Body of pancreas (tissue), 4 donors: ENCODE measurements at regions not wholly inside any gene's neighbourhood (a gene's known extent, or its start where the extent isn't known, plus 50 kb on each side); places are given as distances from the start of the nearest gene placed in this dataset.
A peak's percentile ranks its signal among the peaks of the same experiment; 100 is the strongest.

Experiments
- ATAC-seq: fragments of 150-250 bp; one replicate; pipeline ENCODE4 v1.9.1; 2016
- DNase-seq, 4 donors: peaks; one replicate each; pipeline ENCODE4 v3.0.0-alpha.2; 2019
- H3K27ac ChIP-seq, 4 donors: fragments of 200-600 bp; sonication (generic); 1 replicate in 3 of 4; 2 replicates in 1 of 4; pipeline versions ENCODE4 v1.5.1 to v1.6.1; 2016 to 2019; ENCODE audit warnings: mild to moderate bottlenecking in 1 of 4, mixed read lengths in 1 of 4, moderate library complexity in 1 of 4
- H3K27me3 ChIP-seq, 2 donors: fragments of 200-600 bp; sonication (generic); one replicate each; pipeline ENCODE4 v1.6.0; 2016; ENCODE audit warnings: mild to moderate bottlenecking in 1 of 2
- H3K36me3 ChIP-seq, 2 donors: fragments of 200-600 bp; sonication (generic); replicated peaks in 1 of 2; 2 replicates each; pipeline ENCODE4 v1.5.1; 2016; ENCODE audit warnings: low read depth in 2 of 2; ENCODE audit not compliant: insufficient read depth in 1 of 2
- H3K4me1 ChIP-seq: fragments of 200-600 bp; sonication (generic); one replicate; pipeline ENCODE4 v1.6.0; 2016
- H3K4me3 ChIP-seq, 2 donors: fragments of 200-600 bp; sonication (generic); 1 replicate in 1 of 2; 2 replicates in 1 of 2; pipeline ENCODE4 v1.5.1; 2016 to 2019
- H3K9me3 ChIP-seq, 3 donors: fragments of 200-600 bp; sonication (generic); 1 replicate in 2 of 3; 2 replicates in 1 of 3; pipeline ENCODE4 v1.5.1; 2016
- CTCF ChIP-seq, 7 experiments: fragments of 450-650 bp in 4 of 7; fragments of 200-600 bp in 3 of 7; sonication (generic) in 3 of 7; IDR thresholded peaks; one replicate each; pipeline ENCODE4 v1.5.1; 2016 to 2019; ENCODE audit warnings: antibody characterized with exemption in 7 of 7
- POLR2A ChIP-seq, 3 donors: fragments of 450-650 bp; IDR thresholded peaks; one replicate each; pipeline ENCODE4 v1.6.1; 2016; ENCODE audit warnings: antibody characterized with exemption in 3 of 3, mild to moderate bottlenecking in 2 of 3
- WGBS, 2 donors: methylation state at CpG; one replicate each; pipeline ENCODE4 v1.1.5; 2017; 5-methylcytosine and 5-hydroxymethylcytosine counted together
- intact Hi-C: fragments of 100-400 bp; cut with DNase I; formaldehyde crosslinking; loops from one replicate; pipeline ENCODE4 v1.15.1; 2023

GRCh38 chr6:113326781-113327180 is 530.4 kb upstream of the MARCKS start:
- Histone ChIP-seq H3K4me1 (no peaks in the 10 kb centered on the region), H3K27me3 (no peaks in the 10 kb centered on the region), H3K4me3 (no peak overlapping the region), H3K9me3 (no peaks in the 10 kb centered on the region), H3K36me3 (no peaks in the 10 kb centered on the region), H3K27ac (no peak overlapping the region)
- DNase-seq, result no peak
- TF ChIP-seq POLR2A (IDR thresholded peaks at IDR 0.05), result no peak
- ATAC-seq, result no peak
- 77 to 83% methylated on average over 3 of the region's 3 CpGs for WGBS, 2 donors
- intact Hi-C loops, result no loop called here

GRCh38 chr6:113328886-113329381 is 528.2 kb upstream of the MARCKS start:
- no peak for ATAC-seq
- Histone ChIP-seq H3K4me3 (no peak overlapping the region), H3K27me3 (no peaks in the 10 kb centered on the region), H3K27ac (no peak overlapping the region), H3K4me1 (no peaks in the 10 kb centered on the region), H3K9me3 (no peaks in the 10 kb centered on the region), H3K36me3 (no peaks in the 10 kb centered on the region)
- TF ChIP-seq CTCF (IDR thresholded peaks at IDR 0.05) (no peak), POLR2A (IDR thresholded peaks at IDR 0.05) (no peak)
- intact Hi-C loops, result no loop called here
- 88 to 89% methylated on average over 4 of the region's 4 CpGs for WGBS, 2 donors
- DNase-seq, result peak in 1 of 4 donors; percentile 7

GRCh38 chr6:113329942-113330635 is 527.1 kb upstream of the MARCKS start:
- no peaks in the 10 kb centered on the region for H3K27me3 ChIP-seq
- H3K27ac ChIP-seq, result no peak overlapping the region
- no peaks in the 10 kb centered on the region for H3K36me3 ChIP-seq
- no peaks in the 10 kb centered on the region for H3K9me3 ChIP-seq
- TF ChIP-seq CTCF (IDR thresholded peaks at IDR 0.05) (no peak), POLR2A (IDR thresholded peaks at IDR 0.05) (no peak)
- ATAC-seq (no peak), DNase-seq (peak in 1 of 4 donors; percentile 9)
- no peaks in the 10 kb centered on the region for H3K4me1 ChIP-seq
- no peak overlapping the region for H3K4me3 ChIP-seq
- intact Hi-C loops, result no loop called here
- WGBS, 2 donors, result 78 to 79% methylated on average over 3 of the region's 3 CpGs

GRCh38 chr6:113330636-113330946 is 526.6 kb upstream of the MARCKS start:
- Histone ChIP-seq H3K27ac (no peak overlapping the region), H3K27me3 (no peaks in the 10 kb centered on the region), H3K9me3 (no peaks in the 10 kb centered on the region), H3K4me1 (no peaks in the 10 kb centered on the region), H3K4me3 (no peak overlapping the region), H3K36me3 (no peaks in the 10 kb centered on the region)
- ATAC-seq (no peak), DNase-seq (no peak)
- WGBS, 2 donors, result 38 to 44% methylated on average over 2 of the region's 2 CpGs
- no peak for TF ChIP-seq POLR2A (IDR thresholded peaks at IDR 0.05)
- no peak for TF ChIP-seq CTCF (IDR thresholded peaks at IDR 0.05)
- intact Hi-C loops, result no loop called here

- Histone ChIP-seq H3K36me3 (no peaks in the 10 kb centered on the region), H3K4me3 (no peak overlapping the region), H3K27ac (no peak overlapping the region), H3K9me3 (no peaks in the 10 kb centered on the region), H3K4me1 (no peaks in the 10 kb centered on the region), H3K27me3 (no peaks in the 10 kb centered on the region)
- intact Hi-C loops, result no loop called here
- DNase-seq (no peak), ATAC-seq (no peak)
- TF ChIP-seq CTCF (IDR thresholded peaks at IDR 0.05) (no peak), POLR2A (IDR thresholded peaks at IDR 0.05) (no peak)
Observed at GRCh38 chr6:113331021-113331420, 526.1 kb upstream of the MARCKS start.
